K562 (cell line): ENCODE measurements at regions not wholly inside any gene's neighbourhood (a gene's known extent, or its start where the extent isn't known, plus 50 kb on each side); places are given as distances from the start of the nearest gene placed in this dataset.
"Not testable (repeated sequence)": the region's sequence is repeated elsewhere in the genome, so short reads cannot be mapped to it uniquely, and the experiment has no call there.

Source experiments
- ATAC-seq: fragments of 200-7000 bp; cut with Tn5 transposase; 3 replicates; pipeline ENCODE4 v1.9.1; 2020; ENCODE audit warnings: moderate library complexity
- BruUV-seq: library from RNA; stranded (reverse); fragments of 400-500 nt; replicated peaks from 2 replicates; lab custom pipeline; 2021; lab: Mats Ljungman, UMichigan
- CTCF ChIA-PET: fragments of 300-600 bp; formaldehyde crosslinking; extraction: SDS; loops from one replicate; lab custom pipeline; 2021; ENCODE audit warnings: low intra/inter-chr PET ratio; lab: Yijun Ruan, JAX
- POLR2A ChIA-PET: fragments of 300-600, 350-650 bp; sonication (Branson Sonifier 250); formaldehyde crosslinking; extraction: SDS; loops from one replicate; lab custom pipeline; 2021; ENCODE audit warnings: antibody characterized with exemption, inconsistent platforms; lab: Yijun Ruan, JAX
- DNase-seq, 4 experiments: peaks; one replicate each; pipeline versions ENCODE4 v3.0.0 to v3.0.0-alpha.2; 2011 to 2018; ENCODE audit warnings: low spot score in 3 of 4, mixed read lengths in 3 of 4; ENCODE audit errors: extremely low read depth in 1 of 4
- FAIRE-seq: peaks from 2 replicates; lab custom pipeline; 2011; peaks lifted over from hg19 to GRCh38; lab: Jason Lieb, UNC
- H2AFZ ChIP-seq: 2 replicates; pipeline ENCODE4 v1.6.0; 2011; ENCODE audit warnings: low read depth, low read length, control low read depth, inconsistent platforms
- H3K27ac ChIP-seq: fragments of 200-600 bp; 3 replicates; pipeline ENCODE4 v1.8.0; 2011; ENCODE audit warnings: low read depth, mild to moderate bottlenecking, control low read depth, inconsistent platforms, low read length, moderate library complexity, mixed read lengths; ENCODE audit errors: extremely low read depth
- H3K27me3 ChIP-seq, 2 experiments: fragments of 300-600 bp in 1 of 2; 2 replicates in 1 of 2; 3 replicates in 1 of 2; pipeline versions ENCODE4 v1.6.0 to v1.8.0; 2011; ENCODE audit warnings: inconsistent platforms in 2 of 2, low read length in 2 of 2, mild to moderate bottlenecking in 1 of 2, mixed read lengths in 1 of 2, moderate library complexity in 1 of 2; ENCODE audit not compliant: control insufficient read depth in 2 of 2, insufficient read depth in 2 of 2
- H3K36me3 ChIP-seq: fragments of 300-600 bp; 3 replicates; pipeline ENCODE4 v1.8.0; 2011; ENCODE audit warnings: mild to moderate bottlenecking, low read length, inconsistent platforms; ENCODE audit not compliant: control insufficient read depth, insufficient read depth
- H3K4me1 ChIP-seq, 2 experiments: fragments of 200-600 bp in 1 of 2; replicated peaks in 1 of 2; 2 replicates in 1 of 2; 3 replicates in 1 of 2; pipeline versions ENCODE4 v1.5.1 to v1.8.0; 2011; ENCODE audit warnings: inconsistent platforms in 2 of 2, low read length in 2 of 2, mild to moderate bottlenecking in 1 of 2, mixed read lengths in 1 of 2, moderate library complexity in 1 of 2; ENCODE audit not compliant: control insufficient read depth in 2 of 2, insufficient read depth in 2 of 2
- H3K4me2 ChIP-seq: 2 replicates; pipeline ENCODE4 v1.6.1; 2011; ENCODE audit warnings: low read length, control low read depth, inconsistent platforms, mixed read lengths; ENCODE audit not compliant: insufficient read depth
- H3K4me3 ChIP-seq: fragments of 200-600 bp; sonication (generic), shearing (Covaris generic); 2 replicates; pipeline ENCODE4 v1.5.1; 2016; ENCODE audit warnings: control low read depth, inconsistent platforms
- H3K79me2 ChIP-seq: fragments of 200-600 bp; 3 replicates; pipeline ENCODE4 v1.8.0; 2011; ENCODE audit warnings: low read length, inconsistent platforms; ENCODE audit not compliant: control insufficient read depth, insufficient read depth
- H3K9ac ChIP-seq, 2 experiments: 2 replicates each; pipeline versions ENCODE4 v1.6.0 to v1.6.1; 2011; ENCODE audit warnings: low read depth in 2 of 2, low read length in 2 of 2, control low read depth in 1 of 2, inconsistent platforms in 1 of 2, mild to moderate bottlenecking in 1 of 2, mixed read lengths in 1 of 2; ENCODE audit not compliant: insufficient read depth in 1 of 2
- H3K9me1 ChIP-seq: one replicate; pipeline ENCODE4 v1.6.0; 2011; ENCODE audit warnings: inconsistent platforms, mild to moderate bottlenecking, low read length, moderate library complexity; ENCODE audit not compliant: control insufficient read depth, insufficient read depth
- H3K9me3 ChIP-seq: replicated peaks from 2 replicates; pipeline ENCODE4 v1.5.1; 2011; ENCODE audit warnings: low read depth, low read length, inconsistent platforms; ENCODE audit not compliant: control insufficient read depth, insufficient read depth
- H4K20me1 ChIP-seq: replicated peaks from 2 replicates; pipeline ENCODE4 v1.6.1; 2011; ENCODE audit warnings: low read length, inconsistent platforms, mixed read lengths; ENCODE audit not compliant: control insufficient read depth, insufficient read depth
- MAX ChIP-seq: sonication (generic); formaldehyde crosslinking; IDR thresholded peaks from 2 replicates; pipeline ENCODE4 v1.9.0; 2022; ENCODE audit warnings: mild to moderate bottlenecking, missing genetic modification reagents
- PKNOX1 ChIP-seq: fragments of 450-650 bp; IDR thresholded peaks from 2 replicates; pipeline ENCODE4 v1.6.1; 2016
- RB1 ChIP-seq: fragments of 450-650 bp; IDR thresholded peaks from 2 replicates; pipeline ENCODE4 v1.6.1; 2017; ENCODE audit warnings: low read depth, mild to moderate bottlenecking
- ZBTB11 ChIP-seq, 3 experiments: fragments of 200-800 bp in 1 of 3; fragments of 250-450 bp in 1 of 3; fragments of 450-650 bp in 1 of 3; sonication (Bioruptor Pico) in 1 of 3; sonication (Bioruptor generic) in 1 of 3; formaldehyde crosslinking in 1 of 3; IDR thresholded peaks; 2 replicates each; pipeline versions ENCODE4 v1.6.1 to v1.8.0; 2016 to 2022; ENCODE audit warnings: mild to moderate bottlenecking in 2 of 3, missing genetic modification characterization in 2 of 3, missing compliant biosample characterization in 1 of 3, moderate library complexity in 1 of 3
- WGBS: fragments of 100-300 bp; shearing (Covaris generic); methylation state at CpG from one replicate; pipeline ENCODE4 v1.1.6; 2016; ENCODE audit warnings: low coverage, mixed read lengths; ENCODE audit not compliant: insufficient coverage; ENCODE audit errors: missing lambda C conversion rate; 5-methylcytosine and 5-hydroxymethylcytosine counted together
- in situ Hi-C: fragments of 300-500 bp; cut with MboI; formaldehyde crosslinking; loops from 4 replicates; pipeline ENCODE4 v1.15.0; 2018; ENCODE audit warnings: inconsistent platforms, mixed read lengths
- intact Hi-C: fragments of 100-400 bp; cut with micrococcal nuclease; formaldehyde crosslinking; loops from 2 replicates; pipeline ENCODE4 v1.14.2; 2022

GRCh38 chr5:50580506-50580905, 85.9 kb upstream of the PARP8 start (continued):
- no peak for TF ChIP-seq PKNOX1
- TF ChIP-seq MAX (CRISPR knock-in tag) = no peak
- no peak for TF ChIP-seq ZBTB11 (CRISPR knock-in tag; IDR thresholded peaks at IDR 0.05)
- TF ChIP-seq RB1 = no peak
- TF ChIP-seq, all 486 proteins: peak for 0

GRCh38 chr5:50581845-50582244, 84.6 kb upstream of the PARP8 start:
- H2AFZ ChIP-seq, in situ Hi-C loops, H3K27ac ChIP-seq, H3K4me3 ChIP-seq, H3K4me2 ChIP-seq, ATAC-seq, H3K36me3 ChIP-seq, H3K9ac ChIP-seq, FAIRE-seq, H3K79me2 ChIP-seq, intact Hi-C loops, H3K9me1 ChIP-seq, H3K27me3 ChIP-seq, DNase-seq, H3K4me1 ChIP-seq, POLR2A ChIA-PET, BruUV-seq, CTCF ChIA-PET, H3K9me3 ChIP-seq, H4K20me1 ChIP-seq: not testable (repeated sequence)
- 0% methylated on average over 1 of the region's 1 CpG for WGBS
